HCT116 (cell line): ENCODE measurements at regions not wholly inside any gene's neighbourhood (a gene's known extent, or its start where the extent isn't known, plus 50 kb on each side); places are given as distances from the start of the nearest gene placed in this dataset.
"Not testable (repeated sequence)": the region's sequence is repeated elsewhere in the genome, so short reads cannot be mapped to it uniquely, and the experiment has no call there.

ENCODE experiments used
- EZH2 ChIP-seq: fragments of 200-600 bp; sonication (generic); IDR thresholded peaks from 2 replicates; pipeline ENCODE4 v1.6.1; 2017; ENCODE audit warnings: antibody characterized with exemption, mixed run types
- TF ChIP-seq, protein P1 (sequence below), 3 experiments: fragments of 200-600 bp in 1 of 3; sonication (generic) in 1 of 3; IDR thresholded peaks in 2 of 3; conservative IDR thresholded peaks in 1 of 3; 2 replicates each; pipeline ENCODE4 v1.5.1; 2012 to 2017; ENCODE audit warnings: low read depth in 2 of 3, low read length in 2 of 3, antibody characterized with exemption in 1 of 3, borderline replicate concordance in 1 of 3, control low read depth in 1 of 3, mild to moderate bottlenecking in 1 of 3, mixed read lengths in 1 of 3, mixed run types in 1 of 3, moderate library complexity in 1 of 3; ENCODE audit not compliant: insufficient read depth in 1 of 3
- TF ChIP-seq, protein P2 (sequence below): IDR thresholded peaks from 2 replicates; pipeline ENCODE4 v1.6.1; 2012

DNA sequence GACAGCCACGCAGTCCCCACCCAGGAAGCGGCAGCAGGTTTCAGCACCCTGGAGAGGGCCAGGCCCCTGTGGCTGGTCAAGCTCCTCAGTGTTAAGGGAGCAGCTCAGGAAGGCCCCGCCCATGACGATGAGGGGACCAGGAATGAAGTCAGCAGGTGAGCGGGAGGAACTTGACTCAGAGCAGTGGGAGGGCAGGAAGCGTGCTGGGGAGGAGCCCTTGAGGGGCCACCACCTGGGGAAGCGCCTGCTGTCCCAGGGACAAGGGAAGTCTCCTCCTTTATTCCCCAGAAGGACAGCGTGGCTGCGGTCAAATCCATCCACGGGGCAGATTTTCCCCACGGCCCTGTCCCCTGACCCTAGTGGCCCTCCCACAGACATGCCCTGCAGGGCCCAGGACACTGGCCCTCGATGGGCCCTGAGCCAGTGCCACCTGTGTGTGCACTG lies 357.6 kb downstream of the ADGRD1 start:
- TF ChIP-seq EZH2 = not testable (repeated sequence)
- TF ChIP-seq, protein P1, sequence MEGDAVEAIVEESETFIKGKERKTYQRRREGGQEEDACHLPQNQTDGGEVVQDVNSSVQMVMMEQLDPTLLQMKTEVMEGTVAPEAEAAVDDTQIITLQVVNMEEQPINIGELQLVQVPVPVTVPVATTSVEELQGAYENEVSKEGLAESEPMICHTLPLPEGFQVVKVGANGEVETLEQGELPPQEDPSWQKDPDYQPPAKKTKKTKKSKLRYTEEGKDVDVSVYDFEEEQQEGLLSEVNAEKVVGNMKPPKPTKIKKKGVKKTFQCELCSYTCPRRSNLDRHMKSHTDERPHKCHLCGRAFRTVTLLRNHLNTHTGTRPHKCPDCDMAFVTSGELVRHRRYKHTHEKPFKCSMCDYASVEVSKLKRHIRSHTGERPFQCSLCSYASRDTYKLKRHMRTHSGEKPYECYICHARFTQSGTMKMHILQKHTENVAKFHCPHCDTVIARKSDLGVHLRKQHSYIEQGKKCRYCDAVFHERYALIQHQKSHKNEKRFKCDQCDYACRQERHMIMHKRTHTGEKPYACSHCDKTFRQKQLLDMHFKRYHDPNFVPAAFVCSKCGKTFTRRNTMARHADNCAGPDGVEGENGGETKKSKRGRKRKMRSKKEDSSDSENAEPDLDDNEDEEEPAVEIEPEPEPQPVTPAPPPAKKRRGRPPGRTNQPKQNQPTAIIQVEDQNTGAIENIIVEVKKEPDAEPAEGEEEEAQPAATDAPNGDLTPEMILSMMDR (IDR thresholded peaks at IDR 0.05 in 2 of 3, conservative IDR thresholded peaks at IDR 0.05 in 1 of 3; ENCODE audit: borderline replicate concordance in 1 of 3, insufficient read depth in 1 of 3, low read depth in 2 of 3, low read length in 2 of 3) = not testable (repeated sequence)
- TF ChIP-seq, protein P2, sequence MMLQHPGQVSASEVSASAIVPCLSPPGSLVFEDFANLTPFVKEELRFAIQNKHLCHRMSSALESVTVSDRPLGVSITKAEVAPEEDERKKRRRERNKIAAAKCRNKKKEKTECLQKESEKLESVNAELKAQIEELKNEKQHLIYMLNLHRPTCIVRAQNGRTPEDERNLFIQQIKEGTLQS = not testable (repeated sequence)
